H9 (cell line): ENCODE measurements at regions not wholly inside any gene's neighbourhood (a gene's known extent, or its start where the extent isn't known, plus 50 kb on each side); places are given as distances from the start of the nearest gene placed in this dataset.

Source experiments
- DNase-seq: peaks from one replicate; pipeline ENCODE4 v3.0.0-alpha.2; 2017
- H2AFZ ChIP-seq: one replicate; pipeline ENCODE4 v1.6.1; 2013; ENCODE audit warnings: mild to moderate bottlenecking, low read length, control low read depth, moderate library complexity
- H2AK5ac ChIP-seq: 2 replicates; pipeline ENCODE4 v1.6.1; 2013; ENCODE audit warnings: low read length, control low read depth, mixed read lengths; ENCODE audit not compliant: insufficient read length
- H2BK120ac ChIP-seq: one replicate; pipeline ENCODE4 v1.6.1; 2013; ENCODE audit warnings: low read depth, mild to moderate bottlenecking, low read length, control low read depth, inconsistent platforms; ENCODE audit not compliant: poor library complexity, severe bottlenecking
- H2BK12ac ChIP-seq: 2 replicates; pipeline ENCODE4 v1.6.1; 2013; ENCODE audit warnings: low read length, control low read depth, mixed read lengths, low read depth; ENCODE audit not compliant: insufficient read length
- H2BK15ac ChIP-seq: 2 replicates; pipeline ENCODE4 v1.6.1; 2013; ENCODE audit warnings: low read depth, low read length, control low read depth
- H2BK20ac ChIP-seq: one replicate; pipeline ENCODE4 v1.6.1; 2013; ENCODE audit warnings: low read depth, mild to moderate bottlenecking, low read length, control low read depth, inconsistent platforms; ENCODE audit not compliant: poor library complexity, severe bottlenecking
- H2BK5ac ChIP-seq: 2 replicates; pipeline ENCODE4 v1.6.1; 2013; ENCODE audit warnings: low read length, control low read depth, mixed read lengths; ENCODE audit not compliant: insufficient read length
- H3K14ac ChIP-seq: 2 replicates; pipeline ENCODE4 v1.6.1; 2013; ENCODE audit warnings: low read length, control low read depth; ENCODE audit not compliant: insufficient read depth
- H3K18ac ChIP-seq: 2 replicates; pipeline ENCODE4 v1.6.1; 2013; ENCODE audit warnings: low read depth, mild to moderate bottlenecking, mixed read lengths, low read length, control low read depth; ENCODE audit not compliant: insufficient read length
- H3K23ac ChIP-seq: 2 replicates; pipeline ENCODE4 v1.6.1; 2013; ENCODE audit warnings: low read length, control low read depth, mixed read lengths, low read depth; ENCODE audit not compliant: insufficient read length
- H3K23me2 ChIP-seq: 2 replicates; pipeline ENCODE4 v1.6.1; 2013; ENCODE audit warnings: low read depth, mild to moderate bottlenecking, mixed read lengths, low read length, control low read depth; ENCODE audit not compliant: insufficient read length, poor library complexity, severe bottlenecking
- H3K27ac ChIP-seq: 2 replicates; pipeline ENCODE4 v1.5.1; 2013; ENCODE audit warnings: low read length, control low read depth, mixed read lengths, low read depth; ENCODE audit not compliant: insufficient read length
- H3K27me3 ChIP-seq: 2 replicates; pipeline ENCODE4 v1.6.1; 2013; ENCODE audit warnings: low read length, control low read depth, inconsistent platforms; ENCODE audit not compliant: insufficient read depth
- H3K4ac ChIP-seq: 2 replicates; pipeline ENCODE4 v1.6.1; 2013; ENCODE audit warnings: low read depth, mild to moderate bottlenecking, control low read depth, inconsistent platforms, low read length, moderate library complexity
- H3K4me1 ChIP-seq: 2 replicates; pipeline ENCODE4 v1.6.1; 2013; ENCODE audit warnings: low read length, control low read depth, inconsistent platforms; ENCODE audit not compliant: insufficient read depth
- H3K4me2 ChIP-seq: 2 replicates; pipeline ENCODE4 v1.6.1; 2013; ENCODE audit warnings: low read length, control low read depth, mixed read lengths; ENCODE audit not compliant: insufficient read length, insufficient read depth
- H3K56ac ChIP-seq: 2 replicates; pipeline ENCODE4 v1.6.1; 2013; ENCODE audit warnings: low read depth, mild to moderate bottlenecking, mixed read lengths, low read length, control low read depth; ENCODE audit not compliant: insufficient read length
- H3K79me1 ChIP-seq: 2 replicates; pipeline ENCODE4 v1.6.1; 2013; ENCODE audit warnings: low read depth, mild to moderate bottlenecking, moderate library complexity, low read length, control low read depth, inconsistent platforms; ENCODE audit not compliant: insufficient read depth, poor library complexity, severe bottlenecking
- H3K79me2 ChIP-seq: 2 replicates; pipeline ENCODE4 v1.6.1; 2013; ENCODE audit warnings: low read length, control low read depth, inconsistent platforms; ENCODE audit not compliant: insufficient read depth
- H3K9ac ChIP-seq: 2 replicates; pipeline ENCODE4 v1.6.1; 2013; ENCODE audit warnings: low read length, control low read depth, mixed read lengths; ENCODE audit not compliant: insufficient read length; ENCODE audit errors: extremely low read depth
- H3K9me3 ChIP-seq: one replicate; pipeline ENCODE4 v1.6.1; 2013; ENCODE audit warnings: low read depth, low read length, inconsistent platforms; ENCODE audit not compliant: control insufficient read depth
- H3T11ph ChIP-seq: one replicate; pipeline ENCODE4 v1.6.1; 2013; ENCODE audit warnings: mild to moderate bottlenecking, low read length, control low read depth, inconsistent platforms
- H4K20me1 ChIP-seq: one replicate; pipeline ENCODE4 v1.6.1; 2013; ENCODE audit not compliant: control insufficient read depth, insufficient read length, insufficient read depth
- H4K5ac ChIP-seq: 2 replicates; pipeline ENCODE4 v1.6.1; 2013; ENCODE audit warnings: low read depth, mild to moderate bottlenecking, mixed read lengths, low read length, control low read depth; ENCODE audit not compliant: insufficient read length
- H4K8ac ChIP-seq: replicated peaks from 2 replicates; pipeline ENCODE4 v1.6.1; 2013; ENCODE audit warnings: low read length, control low read depth, mixed read lengths, low read depth; ENCODE audit not compliant: insufficient read length
- H4K91ac ChIP-seq: 2 replicates; pipeline ENCODE4 v1.6.1; 2013; ENCODE audit warnings: low read depth, mild to moderate bottlenecking, moderate library complexity, mixed read lengths, low read length, control low read depth; ENCODE audit not compliant: insufficient read length
- H3K27ac Mint-ChIP-seq, 3 experiments: 2 replicates in 2 of 3; 3 replicates in 1 of 3; pipeline ENCODE4 v1.8.0; 2020 to 2021; ENCODE audit warnings: mixed read lengths in 3 of 3, mild to moderate bottlenecking in 1 of 3, moderate library complexity in 1 of 3
- H3K27me3 Mint-ChIP-seq: 2 replicates; pipeline ENCODE4 v1.8.0; 2021; ENCODE audit warnings: low read depth, mild to moderate bottlenecking, moderate library complexity, mixed read lengths
- H3K36me3 Mint-ChIP-seq, 3 experiments: 2 replicates in 2 of 3; 3 replicates in 1 of 3; pipeline ENCODE4 v1.8.0; 2020 to 2021; ENCODE audit warnings: low read depth in 3 of 3, mixed read lengths in 3 of 3; ENCODE audit not compliant: insufficient read depth in 1 of 3
- H3K4me1 Mint-ChIP-seq, 2 experiments: 2 replicates each; pipeline ENCODE4 v1.8.0; 2020; ENCODE audit warnings: mixed read lengths in 2 of 2
- H3K4me3 Mint-ChIP-seq, 2 experiments: 2 replicates in 1 of 2; 3 replicates in 1 of 2; pipeline ENCODE4 v1.8.0; 2020 to 2021; ENCODE audit warnings: mild to moderate bottlenecking in 2 of 2, mixed read lengths in 2 of 2, moderate library complexity in 1 of 2
- H3K9me3 Mint-ChIP-seq, 2 experiments: 2 replicates in 1 of 2; 3 replicates in 1 of 2; pipeline ENCODE4 v1.8.0; 2020; ENCODE audit warnings: mild to moderate bottlenecking in 2 of 2, mixed read lengths in 2 of 2, moderate library complexity in 1 of 2
- WGBS: extraction: QIAGEN DNeasy Blood & Tissue Kit; methylation state at CpG from one replicate; pipeline ENCODE4 v1.1.7; 2013; ENCODE audit warnings: missing lambda C conversion rate, low lambda C conversion rate, mixed read lengths; ENCODE audit not compliant: insufficient read length; ENCODE audit errors: extremely low coverage; 5-methylcytosine and 5-hydroxymethylcytosine counted together
- TF ChIP-seq, protein P1 (sequence below): fragments of 200-600 bp; sonication (generic); conservative IDR thresholded peaks from 3 replicates; pipeline ENCODE4 v1.8.0; 2021; ENCODE audit warnings: antibody characterized with exemption, mild to moderate bottlenecking

DNA sequence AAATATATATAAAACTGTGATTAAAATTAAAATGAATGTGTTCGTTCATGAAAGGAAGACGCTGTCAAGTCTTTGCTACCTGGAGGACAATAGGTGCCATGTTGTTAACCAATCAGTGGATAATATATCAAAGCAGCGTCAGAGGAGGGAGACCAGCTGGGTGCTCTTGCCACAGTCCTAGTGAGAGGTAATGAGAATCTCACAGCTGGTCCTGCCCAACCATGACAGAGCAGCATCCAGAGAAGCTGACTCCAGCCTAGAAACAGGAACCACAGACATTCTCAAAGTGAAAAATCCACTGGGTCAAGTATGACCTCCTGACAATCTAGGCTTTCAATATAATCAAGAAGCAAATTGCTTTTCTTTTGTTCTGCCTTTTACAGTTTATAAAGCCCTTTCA is 94.5 kb upstream of the LRFN2 start:
- Histone ChIP-seq H3K56ac (no peak overlapping the region), H4K20me1 (no peaks in the 10 kb centered on the region), H3K4me2 (no peak overlapping the region), H3K4ac (no peak overlapping the region), H4K91ac (no peak overlapping the region), H3K14ac (no peak overlapping the region), H3K27me3 (no peaks in the 10 kb centered on the region), H3T11ph (no peak overlapping the region), H3K18ac (no peak overlapping the region), H3K79me2 (no peaks in the 10 kb centered on the region), H3K4me1 (no peaks in the 10 kb centered on the region), H2BK12ac (no peak overlapping the region), H4K8ac (no peak overlapping the region), H3K9me3 (no peaks in the 10 kb centered on the region), H3K79me1 (no peaks in the 10 kb centered on the region), H3K23ac (no peak overlapping the region), H2BK120ac (no peak overlapping the region), H2BK15ac (no peak overlapping the region), H3K23me2 (no peaks in the 10 kb centered on the region), H4K5ac (no peak overlapping the region), H2AK5ac (no peak overlapping the region), H2BK20ac (no peak overlapping the region), H3K27ac (no peak overlapping the region), H3K9ac (no peak overlapping the region), H2BK5ac (no peak overlapping the region), H2AFZ (no peak overlapping the region)
- H3K9me3 Mint-ChIP-seq = peaks cover 8 to 11% of the 10 kb centered on the region in 2 experiments; a peak in 3 of 5 replicates
- no CpG with 5 or more reads among the region's 3 CpGs for WGBS
- TF ChIP-seq, protein P1, sequence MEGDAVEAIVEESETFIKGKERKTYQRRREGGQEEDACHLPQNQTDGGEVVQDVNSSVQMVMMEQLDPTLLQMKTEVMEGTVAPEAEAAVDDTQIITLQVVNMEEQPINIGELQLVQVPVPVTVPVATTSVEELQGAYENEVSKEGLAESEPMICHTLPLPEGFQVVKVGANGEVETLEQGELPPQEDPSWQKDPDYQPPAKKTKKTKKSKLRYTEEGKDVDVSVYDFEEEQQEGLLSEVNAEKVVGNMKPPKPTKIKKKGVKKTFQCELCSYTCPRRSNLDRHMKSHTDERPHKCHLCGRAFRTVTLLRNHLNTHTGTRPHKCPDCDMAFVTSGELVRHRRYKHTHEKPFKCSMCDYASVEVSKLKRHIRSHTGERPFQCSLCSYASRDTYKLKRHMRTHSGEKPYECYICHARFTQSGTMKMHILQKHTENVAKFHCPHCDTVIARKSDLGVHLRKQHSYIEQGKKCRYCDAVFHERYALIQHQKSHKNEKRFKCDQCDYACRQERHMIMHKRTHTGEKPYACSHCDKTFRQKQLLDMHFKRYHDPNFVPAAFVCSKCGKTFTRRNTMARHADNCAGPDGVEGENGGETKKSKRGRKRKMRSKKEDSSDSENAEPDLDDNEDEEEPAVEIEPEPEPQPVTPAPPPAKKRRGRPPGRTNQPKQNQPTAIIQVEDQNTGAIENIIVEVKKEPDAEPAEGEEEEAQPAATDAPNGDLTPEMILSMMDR = no peak
- DNase-seq = no peak
- H3K36me3 Mint-ChIP-seq = no peaks in the 10 kb centered on the region; a peak in 3 of 7 replicates
- no peaks in the 10 kb centered on the region for H3K4me1 Mint-ChIP-seq
- H3K27ac Mint-ChIP-seq = no peak overlapping the region
- H3K4me3 Mint-ChIP-seq = no peak overlapping the region
- peaks cover 11% of the 10 kb centered on the region for H3K27me3 Mint-ChIP-seq
